ENCODE measurements at regions not wholly inside any gene's neighbourhood (a gene's known extent, or its start where the extent isn't known, plus 50 kb on each side); places are given as distances from the start of the nearest gene placed in this dataset.

- no peak overlapping the region for H2BK12ac ChIP-seq (ENCODE audit: low read length)
- no peak overlapping the region for H2BK120ac ChIP-seq (ENCODE audit: insufficient read depth, low read length, poor library complexity)
Observed at GRCh38 chr6:99852031-99852430, 142.0 kb downstream of the MCHR2 start.

GRCh38 chr6:99867026-99867425 lies 127.0 kb downstream of the MCHR2 start:
- no peaks in the 10 kb centered on the region for H3K36me3 ChIP-seq (ENCODE audit: control insufficient read depth in 1 of 2, insufficient read depth in 2 of 2, low read length in 2 of 2)
- no peaks in the 10 kb centered on the region for H3K79me1 ChIP-seq (ENCODE audit: low read length)
- H3K4ac ChIP-seq (ENCODE audit: low read depth, low read length), result no peak overlapping the region
- no peak overlapping the region for H3K27ac ChIP-seq (ENCODE audit: low read depth, low read length)
- no peak overlapping the region for H2AK5ac ChIP-seq (ENCODE audit: low read length)
- no peaks in the 10 kb centered on the region for H3K9me3 ChIP-seq (ENCODE audit: insufficient read depth, low read depth, low read length)
- no peaks in the 10 kb centered on the region for H3K79me2 ChIP-seq (ENCODE audit: control insufficient read depth, insufficient read depth, low read length, poor library complexity)
- no CpG with 5 or more reads among the region's 3 CpGs for WGBS (ENCODE audit: extremely low coverage, insufficient coverage, insufficient read length)
- H4K12ac ChIP-seq (ENCODE audit: low read depth, low read length), result no peak overlapping the region
- no peak overlapping the region for H2BK5ac ChIP-seq (ENCODE audit: low read depth, low read length, poor library complexity)
- H3K27me3 ChIP-seq (ENCODE audit: insufficient read depth, low read length), result no peaks in the 10 kb centered on the region
- no peak overlapping the region for H3K14ac ChIP-seq (ENCODE audit: low read length)
- H4K8ac ChIP-seq (ENCODE audit: low read depth, low read length), result no peak overlapping the region
- H2BK12ac ChIP-seq (ENCODE audit: low read length), result no peak overlapping the region
- no peak overlapping the region for H3K9ac ChIP-seq (ENCODE audit: low read length)
- H3K4me2 ChIP-seq (ENCODE audit: low read length), result no peak overlapping the region
- no peak overlapping the region for H2BK120ac ChIP-seq (ENCODE audit: insufficient read depth, low read length, poor library complexity)
- no peak overlapping the region for H3K18ac ChIP-seq (ENCODE audit: low read length)
- no peak overlapping the region for H4K91ac ChIP-seq (ENCODE audit: low read depth, low read length)
- no peaks in the 10 kb centered on the region for H3K4me1 ChIP-seq (ENCODE audit: control insufficient read depth in 1 of 2, insufficient read depth in 2 of 2, low read length in 2 of 2)
- H2AFZ ChIP-seq (ENCODE audit: insufficient read depth, low read length, poor library complexity), result no peak overlapping the region
- no peak overlapping the region for H3K4me3 ChIP-seq (ENCODE audit: low read depth, low read length)
- DNase-seq, result no peak
- no peak overlapping the region for H3K23ac ChIP-seq (ENCODE audit: low read length)

More at GRCh38 chr6:99852031-99852430, 142.0 kb downstream of the MCHR2 start:
- H4K12ac ChIP-seq (ENCODE audit: low read depth, low read length), result no peak overlapping the region
- H4K91ac ChIP-seq (ENCODE audit: low read depth, low read length), result no peak overlapping the region
- no peaks in the 10 kb centered on the region for H3K79me1 ChIP-seq (ENCODE audit: low read length)
- peaks cover 0 to 4% of the 10 kb centered on the region in 2 experiments for H3K4me1 ChIP-seq (ENCODE audit: control insufficient read depth in 1 of 2, insufficient read depth in 2 of 2, low read length in 2 of 2)
- no peak overlapping the region for H2AK5ac ChIP-seq (ENCODE audit: low read length)
- no peak overlapping the region for H3K23ac ChIP-seq (ENCODE audit: low read length)
- no peak overlapping the region for H3K14ac ChIP-seq (ENCODE audit: low read length)
- no CpG with 5 or more reads among the region's 3 CpGs for WGBS (ENCODE audit: extremely low coverage, insufficient coverage, insufficient read length)
- no peaks in the 10 kb centered on the region for H3K36me3 ChIP-seq (ENCODE audit: control insufficient read depth in 1 of 2, insufficient read depth in 2 of 2, low read length in 2 of 2)
- H3K9me3 ChIP-seq (ENCODE audit: insufficient read depth, low read depth, low read length), result no peaks in the 10 kb centered on the region
- H3K4ac ChIP-seq (ENCODE audit: low read depth, low read length), result no peak overlapping the region
- DNase-seq, result peak in 1 of 2 donors; percentile 73
- H2AFZ ChIP-seq (ENCODE audit: insufficient read depth, low read length, poor library complexity), result no peak overlapping the region
- H3K27ac ChIP-seq (ENCODE audit: low read depth, low read length), result no peak overlapping the region
- no peaks in the 10 kb centered on the region for H3K27me3 ChIP-seq (ENCODE audit: insufficient read depth, low read length)
- H2BK5ac ChIP-seq (ENCODE audit: low read depth, low read length, poor library complexity), result no peak overlapping the region
- H3K18ac ChIP-seq (ENCODE audit: low read length), result no peak overlapping the region
- no peak overlapping the region for H3K4me3 ChIP-seq (ENCODE audit: low read depth, low read length)
- no peaks in the 10 kb centered on the region for H3K79me2 ChIP-seq (ENCODE audit: control insufficient read depth, insufficient read depth, low read length, poor library complexity)
- no peak overlapping the region for H3K9ac ChIP-seq (ENCODE audit: low read length)
- H4K8ac ChIP-seq (ENCODE audit: low read depth, low read length), result no peak overlapping the region
- H3K4me2 ChIP-seq (ENCODE audit: low read length), result no peak overlapping the region

- no peak overlapping the region for H2BK12ac ChIP-seq (ENCODE audit: low read length)
- no peak overlapping the region for H3K14ac ChIP-seq (ENCODE audit: low read length)
- no peaks in the 10 kb centered on the region for H3K79me1 ChIP-seq (ENCODE audit: low read length)
- no peak overlapping the region for H3K4ac ChIP-seq (ENCODE audit: low read depth, low read length)
- WGBS (ENCODE audit: extremely low coverage, insufficient coverage, insufficient read length), result no CpG with 5 or more reads among the region's 13 CpGs
- H3K36me3 ChIP-seq (ENCODE audit: control insufficient read depth in 1 of 2, insufficient read depth in 2 of 2, low read length in 2 of 2), result no peaks in the 10 kb centered on the region
- no peak overlapping the region for H4K8ac ChIP-seq (ENCODE audit: low read depth, low read length)
- H3K4me3 ChIP-seq (ENCODE audit: low read depth, low read length), result no peak overlapping the region
- DNase-seq, result peak; percentile 65 to 92
- H4K91ac ChIP-seq (ENCODE audit: low read depth, low read length), result no peak overlapping the region
- H2AFZ ChIP-seq (ENCODE audit: insufficient read depth, low read length, poor library complexity), result no peak overlapping the region
- H3K79me2 ChIP-seq (ENCODE audit: control insufficient read depth, insufficient read depth, low read length, poor library complexity), result no peaks in the 10 kb centered on the region
- H2BK120ac ChIP-seq (ENCODE audit: insufficient read depth, low read length, poor library complexity), result no peak overlapping the region
- no peak overlapping the region for H4K12ac ChIP-seq (ENCODE audit: low read depth, low read length)
- peak overlapping the region; percentile 49 for H3K4me2 ChIP-seq (ENCODE audit: low read length)
- H2BK5ac ChIP-seq (ENCODE audit: low read depth, low read length, poor library complexity), result no peak overlapping the region
- no peak overlapping the region for H3K9ac ChIP-seq (ENCODE audit: low read length)
- H3K27ac ChIP-seq (ENCODE audit: low read depth, low read length), result no peak overlapping the region
- no peak overlapping the region for H3K18ac ChIP-seq (ENCODE audit: low read length)
- H2AK5ac ChIP-seq (ENCODE audit: low read length), result no peak overlapping the region
- H3K4me1 ChIP-seq (ENCODE audit: control insufficient read depth in 1 of 2, insufficient read depth in 2 of 2, low read length in 2 of 2), result no peaks in the 10 kb centered on the region
- no peaks in the 10 kb centered on the region for H3K9me3 ChIP-seq (ENCODE audit: insufficient read depth, low read depth, low read length)
- H3K27me3 ChIP-seq (ENCODE audit: insufficient read depth, low read length), result no peaks in the 10 kb centered on the region
- no peak overlapping the region for H3K23ac ChIP-seq (ENCODE audit: low read length)
Observed at GRCh38 chr6:99868074-99868702, 125.8 kb downstream of the MCHR2 start.
